K562 (cell line): ENCODE measurements at regions not wholly inside any gene's neighbourhood (a gene's known extent, or its start where the extent isn't known, plus 50 kb on each side); places are given as distances from the start of the nearest gene placed in this dataset.

Experiments used
- CTCF ChIP-seq, 3 experiments: IDR thresholded peaks in 2 of 3; conservative IDR thresholded peaks in 1 of 3; 2 replicates each; pipeline ENCODE4 v1.5.1; 2011 to 2012; ENCODE audit warnings: low read length in 3 of 3, mild to moderate bottlenecking in 3 of 3, control low read depth in 2 of 3, improper control_type of control experiment in 1 of 3, inconsistent platforms in 1 of 3, low read depth in 1 of 3, mixed read lengths in 1 of 3, moderate library complexity in 1 of 3; ENCODE audit not compliant: insufficient read depth in 2 of 3
- E2F6 ChIP-seq, 2 experiments: IDR thresholded peaks; 2 replicates each; pipeline ENCODE4 v1.6.1; 2011; ENCODE audit warnings: borderline replicate concordance in 1 of 2, control low read depth in 1 of 2, low read depth in 1 of 2, low read length in 1 of 2, mild to moderate bottlenecking in 1 of 2, mixed read lengths in 1 of 2, moderate library complexity in 1 of 2; ENCODE audit not compliant: insufficient read depth in 1 of 2, insufficient read length in 1 of 2, poor library complexity in 1 of 2, severe bottlenecking in 1 of 2; ENCODE audit errors: extremely low read depth in 1 of 2
- ETV1 ChIP-seq: fragments of 450-650 bp; conservative IDR thresholded peaks from 2 replicates; pipeline ENCODE4 v1.6.1; 2016; ENCODE audit warnings: missing genetic modification characterization, control low read depth, low read depth, missing compliant biosample characterization
- MYNN ChIP-seq, 2 experiments: sonication (generic); formaldehyde crosslinking in 1 of 2; IDR thresholded peaks; 2 replicates each; pipeline versions ENCODE4 v1.5.0 to v1.6.1; 2016 to 2020; ENCODE audit warnings: antibody characterized with exemption in 1 of 2, missing genetic modification reagents in 1 of 2
- NCOA2 ChIP-seq, 2 experiments: fragments of 450-650 bp; IDR thresholded peaks; 2 replicates each; pipeline ENCODE4 v1.6.1; 2018; ENCODE audit warnings: mild to moderate bottlenecking in 2 of 2, moderate library complexity in 1 of 2; ENCODE audit not compliant: partially characterized antibody in 2 of 2
- PBX2 ChIP-seq, 2 experiments: IDR thresholded peaks in 1 of 2; conservative IDR thresholded peaks in 1 of 2; 2 replicates each; pipeline ENCODE4 v1.6.1; 2016; ENCODE audit warnings: low read depth in 2 of 2, mild to moderate bottlenecking in 1 of 2, missing compliant biosample characterization in 1 of 2, missing genetic modification characterization in 1 of 2, moderate library complexity in 1 of 2
- POLR3G ChIP-seq: IDR thresholded peaks from 2 replicates; pipeline ENCODE4 v1.6.1; 2011; ENCODE audit not compliant: insufficient read length, insufficient replicate concordance; ENCODE audit errors: extremely low read depth
- TSHZ1 ChIP-seq: fragments of 250-450 bp; sonication (Bioruptor Pico); IDR thresholded peaks from 2 replicates; pipeline ENCODE4 v1.4.0; 2020; ENCODE audit warnings: mild to moderate bottlenecking, moderate library complexity
- VEZF1 ChIP-seq: fragments of 200-800 bp; sonication (Bioruptor generic); IDR thresholded peaks from 2 replicates; pipeline ENCODE4 v1.6.1; 2017; ENCODE audit warnings: missing genetic modification characterization, missing compliant biosample characterization

- TF ChIP-seq E2F6 (IDR thresholded peaks at IDR 0.05; ENCODE audit: borderline replicate concordance in 1 of 2, extremely low read depth in 1 of 2, insufficient read depth in 1 of 2, insufficient read length in 1 of 2, low read depth in 1 of 2, low read length in 1 of 2, poor library complexity in 1 of 2, severe bottlenecking in 1 of 2) = no peak
- no peak for TF ChIP-seq NCOA2 (IDR thresholded peaks at IDR 0.05; ENCODE audit: partially characterized antibody in 2 of 2)
- no peak for TF ChIP-seq POLR3G
- no peak for TF ChIP-seq ETV1
- TF ChIP-seq CTCF (IDR thresholded peaks at IDR 0.05 in 2 of 3, conservative IDR thresholded peaks at IDR 0.05 in 1 of 3; ENCODE audit: insufficient read depth in 2 of 3, low read depth in 1 of 3, low read length in 3 of 3) = no peak
- no peak for TF ChIP-seq TSHZ1 (CRISPR knock-in tag)
- no peak for TF ChIP-seq PBX2 (CRISPR knock-in tag; IDR thresholded peaks at IDR 0.05; ENCODE audit: low read depth)
- TF ChIP-seq PBX2 (tag; conservative IDR thresholded peaks at IDR 0.05; ENCODE audit: low read depth) = no peak
- no peak for TF ChIP-seq VEZF1 (CRISPR knock-in tag)
- no peak for TF ChIP-seq MYNN (IDR thresholded peaks at IDR 0.05)
- no peak for TF ChIP-seq MYNN (CRISPR knock-in tag; IDR thresholded peaks at IDR 0.05)
- TF ChIP-seq, all 486 proteins: peak for 0
Observed at GRCh38 chr3:124213641-124214040, 221.7 kb upstream of the ROPN1 start (continued).
